ENCODE measurements at regions not wholly inside any gene's neighbourhood (a gene's known extent, or its start where the extent isn't known, plus 50 kb on each side); places are given as distances from the start of the nearest gene placed in this dataset.

DNA sequence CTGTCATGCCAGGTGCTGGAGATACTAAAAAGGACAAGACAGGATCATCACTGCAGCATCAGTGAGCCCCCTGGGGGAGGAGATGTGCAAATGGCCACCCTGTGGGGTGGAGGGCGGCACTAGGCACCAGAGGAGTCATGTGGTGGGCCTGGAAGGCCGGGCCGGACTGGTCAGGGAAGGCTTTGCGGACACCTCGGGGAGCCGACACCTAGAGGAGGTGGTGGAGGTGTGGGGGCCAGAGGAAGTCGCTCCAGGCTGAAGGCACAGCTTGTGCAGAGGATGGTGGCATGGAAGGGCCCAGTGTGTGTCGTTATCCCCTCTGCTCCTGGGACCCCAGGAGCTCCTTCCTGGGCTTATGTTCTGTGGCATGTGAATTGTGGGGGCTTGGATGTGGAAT, 437.7 kb downstream of the RPS24 start:
- TF ChIP-seq, protein P1, sequence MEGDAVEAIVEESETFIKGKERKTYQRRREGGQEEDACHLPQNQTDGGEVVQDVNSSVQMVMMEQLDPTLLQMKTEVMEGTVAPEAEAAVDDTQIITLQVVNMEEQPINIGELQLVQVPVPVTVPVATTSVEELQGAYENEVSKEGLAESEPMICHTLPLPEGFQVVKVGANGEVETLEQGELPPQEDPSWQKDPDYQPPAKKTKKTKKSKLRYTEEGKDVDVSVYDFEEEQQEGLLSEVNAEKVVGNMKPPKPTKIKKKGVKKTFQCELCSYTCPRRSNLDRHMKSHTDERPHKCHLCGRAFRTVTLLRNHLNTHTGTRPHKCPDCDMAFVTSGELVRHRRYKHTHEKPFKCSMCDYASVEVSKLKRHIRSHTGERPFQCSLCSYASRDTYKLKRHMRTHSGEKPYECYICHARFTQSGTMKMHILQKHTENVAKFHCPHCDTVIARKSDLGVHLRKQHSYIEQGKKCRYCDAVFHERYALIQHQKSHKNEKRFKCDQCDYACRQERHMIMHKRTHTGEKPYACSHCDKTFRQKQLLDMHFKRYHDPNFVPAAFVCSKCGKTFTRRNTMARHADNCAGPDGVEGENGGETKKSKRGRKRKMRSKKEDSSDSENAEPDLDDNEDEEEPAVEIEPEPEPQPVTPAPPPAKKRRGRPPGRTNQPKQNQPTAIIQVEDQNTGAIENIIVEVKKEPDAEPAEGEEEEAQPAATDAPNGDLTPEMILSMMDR (IDR thresholded peaks at IDR 0.05; ENCODE audit: low read length), result no peak
- TF ChIP-seq EZH2 (IDR thresholded peaks at IDR 0.05; ENCODE audit: borderline replicate concordance, low read length), result no peak
